IMR-90 (cell line): ENCODE measurements at regions not wholly inside any gene's neighbourhood (a gene's known extent, or its start where the extent isn't known, plus 50 kb on each side); places are given as distances from the start of the nearest gene placed in this dataset.

Experiments used
- ATAC-seq: fragments of 200-7000 bp; cut with Tn5 transposase; 2 replicates; pipeline ENCODE4 v1.9.1; 2020; ENCODE audit warnings: low read depth, mild to moderate bottlenecking, moderate library complexity
- BruUV-seq: library from RNA; stranded (reverse); fragments of 400-500 nt; replicated peaks from 2 replicates; lab custom pipeline; 2021; lab: Mats Ljungman, UMichigan
- CTCF ChIA-PET: fragments of 300-600 bp; formaldehyde crosslinking; extraction: SDS; loops from one replicate; lab custom pipeline; 2021; ENCODE audit warnings: antibody characterized with exemption; lab: Yijun Ruan, JAX
- POLR2A ChIA-PET: fragments of 300-600 bp; sonication (Branson Sonifier 250); formaldehyde crosslinking; loops from one replicate; lab custom pipeline; 2022; ENCODE audit warnings: antibody characterized with exemption; ENCODE audit not compliant: unreplicated experiment; lab: Charles Lee
- DNase-seq: peaks from one replicate; pipeline ENCODE4 v3.0.0; 2013
- H2AFZ ChIP-seq: replicated peaks from 2 replicates; pipeline ENCODE3; 2013; ENCODE audit warnings: low read length, mild to moderate bottlenecking; ENCODE audit not compliant: poor library complexity
- H2AK5ac ChIP-seq: 2 replicates; pipeline ENCODE4 v1.6.1; 2013; ENCODE audit warnings: low read depth, low read length, inconsistent platforms
- H2AK9ac ChIP-seq: replicated peaks from 2 replicates; pipeline ENCODE3; 2013; ENCODE audit warnings: mild to moderate bottlenecking, low read depth, low read length, moderate library complexity; ENCODE audit not compliant: poor library complexity
- H2BK120ac ChIP-seq: 2 replicates; pipeline ENCODE4 v1.6.1; 2013; ENCODE audit warnings: low read depth, low read length, inconsistent platforms
- H2BK15ac ChIP-seq: 3 replicates; pipeline ENCODE4 v1.6.1; 2013; ENCODE audit warnings: low read depth, low read length, inconsistent platforms
- H2BK20ac ChIP-seq: 2 replicates; pipeline ENCODE4 v1.6.1; 2013; ENCODE audit warnings: low read depth, mild to moderate bottlenecking, inconsistent platforms, low read length, moderate library complexity
- H2BK5ac ChIP-seq: 2 replicates; pipeline ENCODE4 v1.6.1; 2013; ENCODE audit warnings: mild to moderate bottlenecking, low read depth, low read length, inconsistent platforms; ENCODE audit not compliant: poor library complexity, severe bottlenecking
- H3K14ac ChIP-seq: replicated peaks from 2 replicates; pipeline ENCODE4 v1.6.1; 2013; ENCODE audit warnings: low read depth, low read length, inconsistent platforms
- H3K18ac ChIP-seq: 2 replicates; pipeline ENCODE4 v1.6.1; 2013; ENCODE audit warnings: low read depth, low read length, control low read depth
- H3K23ac ChIP-seq: 2 replicates; pipeline ENCODE4 v1.6.1; 2013; ENCODE audit warnings: low read depth, low read length, inconsistent platforms
- H3K27ac ChIP-seq: 2 replicates; pipeline ENCODE4 v1.5.1; 2013; ENCODE audit warnings: mild to moderate bottlenecking, control low read depth, low read length; ENCODE audit not compliant: insufficient read depth
- H3K27me3 ChIP-seq: 2 replicates; pipeline ENCODE4 v1.6.1; 2013; ENCODE audit warnings: low read length; ENCODE audit not compliant: control insufficient read depth, insufficient read depth
- H3K36me3 ChIP-seq: 2 replicates; pipeline ENCODE4 v1.6.1; 2013; ENCODE audit warnings: low read length, mixed read lengths; ENCODE audit not compliant: control insufficient read depth, insufficient read depth
- H3K4ac ChIP-seq: 2 replicates; pipeline ENCODE4 v1.6.1; 2013; ENCODE audit warnings: low read depth, low read length, inconsistent platforms
- H3K4me1 ChIP-seq: 2 replicates; pipeline ENCODE4 v1.6.1; 2013; ENCODE audit warnings: low read length, mixed read lengths; ENCODE audit not compliant: control insufficient read depth, insufficient read depth
- H3K4me2 ChIP-seq: 2 replicates; pipeline ENCODE4 v1.6.1; 2013; ENCODE audit warnings: low read depth, mild to moderate bottlenecking, control low read depth, low read length, moderate library complexity
- H3K4me3 ChIP-seq: 2 replicates; pipeline ENCODE4 v1.5.1; 2013; ENCODE audit warnings: low read depth, mild to moderate bottlenecking, control low read depth, low read length, moderate library complexity; ENCODE audit not compliant: insufficient read depth
- H3K56ac ChIP-seq: 2 replicates; pipeline ENCODE4 v1.6.1; 2013; ENCODE audit warnings: low read length, inconsistent platforms; ENCODE audit not compliant: insufficient read depth; ENCODE audit errors: extremely low read depth
- H3K79me1 ChIP-seq, 2 experiments: 2 replicates each; pipeline ENCODE4 v1.6.1; 2013; ENCODE audit warnings: low read length in 2 of 2, inconsistent platforms in 1 of 2, low read depth in 1 of 2
- H3K9ac ChIP-seq: 2 replicates; pipeline ENCODE4 v1.6.1; 2013; ENCODE audit warnings: low read depth, low read length, control low read depth
- H3K9me1 ChIP-seq: 2 replicates; pipeline ENCODE4 v1.6.1; 2013; ENCODE audit warnings: low read length, inconsistent platforms; ENCODE audit not compliant: insufficient read depth
- H3K9me3 ChIP-seq: 2 replicates; pipeline ENCODE4 v1.6.1; 2013; ENCODE audit warnings: low read length; ENCODE audit not compliant: control insufficient read depth, insufficient read depth
- H4K20me1 ChIP-seq: 2 replicates; pipeline ENCODE4 v1.6.1; 2013; ENCODE audit warnings: low read length, inconsistent platforms; ENCODE audit not compliant: insufficient read depth
- H4K5ac ChIP-seq: 2 replicates; pipeline ENCODE4 v1.6.1; 2013; ENCODE audit warnings: mild to moderate bottlenecking, low read depth, low read length, control low read depth
- H4K8ac ChIP-seq, 2 experiments: 2 replicates each; pipeline ENCODE4 v1.6.1; 2013; ENCODE audit warnings: low read depth in 2 of 2, low read length in 2 of 2, control low read depth in 1 of 2, inconsistent platforms in 1 of 2
- H4K91ac ChIP-seq: 2 replicates; pipeline ENCODE4 v1.6.1; 2013; ENCODE audit warnings: low read depth, low read length, inconsistent platforms; ENCODE audit not compliant: insufficient read depth
- CEBPB ChIP-seq: IDR thresholded peaks from 2 replicates; pipeline ENCODE4 v1.6.1; 2012; ENCODE audit warnings: low read depth, low read length, improper control_type of control experiment
- MXI1 ChIP-seq: IDR thresholded peaks from 2 replicates; pipeline ENCODE4 v1.6.1; 2012; ENCODE audit warnings: low read depth, mild to moderate bottlenecking, low read length, moderate library complexity, borderline replicate concordance
- WGBS, 2 experiments: methylation state at CpG; one replicate each; pipeline versions ENCODE4 v1.1.5 to v1.1.7; 2013; ENCODE audit warnings: missing lambda C conversion rate in 2 of 2; ENCODE audit not compliant: insufficient read length in 1 of 2; ENCODE audit errors: extremely low coverage in 2 of 2; 5-methylcytosine and 5-hydroxymethylcytosine counted together
- dilution Hi-C: fragments of 300-500 bp; cut with HindIII; formaldehyde crosslinking; loops from one replicate; pipeline ENCODE4 v1.14.3; 2018; ENCODE audit warnings: low sequenced_read_pairs; ENCODE audit not compliant: unreplicated experiment
- in situ Hi-C: fragments of 300-500 bp; cut with MboI; formaldehyde crosslinking; loops from 3 replicates; pipeline ENCODE4 v1.14.3; 2019; ENCODE audit warnings: low sequenced_read_pairs, inconsistent platforms, mixed read lengths
- intact Hi-C: fragments of 100-400 bp; cut with micrococcal nuclease; formaldehyde crosslinking; loops from 2 replicates; pipeline ENCODE4 v1.10.0; 2022

DNA sequence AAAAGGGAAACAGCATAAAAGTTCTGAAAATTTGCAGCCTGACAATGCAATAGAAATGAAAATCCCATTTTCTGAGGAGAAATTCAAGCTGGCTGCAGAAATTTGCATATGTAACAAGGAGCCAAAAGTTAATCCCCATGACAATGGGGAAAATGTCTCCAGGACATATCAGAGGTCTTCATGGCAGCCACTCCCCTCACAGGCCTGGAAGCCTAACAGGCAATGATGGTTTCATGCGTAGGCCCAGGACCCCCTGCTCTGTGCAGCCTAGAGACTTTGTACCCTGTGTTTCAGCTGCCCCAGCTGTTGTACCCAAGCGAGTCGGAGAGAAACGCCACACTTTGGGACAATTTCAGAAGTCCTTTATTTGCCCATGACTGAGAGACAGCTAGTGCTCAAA is 701.3 kb upstream of the KLHL1 start:
- intact Hi-C loops (no loop called here), in situ Hi-C loops (no loop called here)
- no peak for ATAC-seq

More for the DNA sequence above, 701.3 kb upstream of the KLHL1 start:
- no peak overlapping the region for H2BK20ac ChIP-seq
- POLR2A ChIA-PET: no interaction called here
- no peak overlapping the region for H3K4ac ChIP-seq
- H3K79me1 ChIP-seq: no peaks in the 10 kb centered on the region
- H3K18ac ChIP-seq: no peak overlapping the region
- no peaks in the 10 kb centered on the region for H3K9me1 ChIP-seq
- H3K4me2 ChIP-seq: no peak overlapping the region
- no peak overlapping the region for H4K91ac ChIP-seq
- no peak overlapping the region for H3K9ac ChIP-seq
- no TSS peak for BruUV-seq
- no peak overlapping the region for H4K5ac ChIP-seq
- no CpG with 5 or more reads among the region's 4 CpGs for WGBS, 2 experiments
- no peak overlapping the region for H3K56ac ChIP-seq
- no peaks in the 10 kb centered on the region for H4K20me1 ChIP-seq
- no peak overlapping the region for H2AK5ac ChIP-seq
- dilution Hi-C loops: no loop called here
- no peak overlapping the region for H2BK120ac ChIP-seq
- H3K36me3 ChIP-seq: no peaks in the 10 kb centered on the region
- no peak overlapping the region for H2AK9ac ChIP-seq
- H3K27ac ChIP-seq: no peak overlapping the region
- H3K4me3 ChIP-seq: no peak overlapping the region
- H3K9me3 ChIP-seq: peaks cover 4% of the 10 kb centered on the region; the same call in 1 of the 2 replicates
- H3K23ac ChIP-seq: no peak overlapping the region
- no peak overlapping the region for H4K8ac ChIP-seq
- TF ChIP-seq MXI1: no peak
- no peak for TF ChIP-seq CEBPB
- no peak overlapping the region for H3K14ac ChIP-seq
- CTCF ChIA-PET: no interaction called here
- H3K27me3 ChIP-seq: no peaks in the 10 kb centered on the region
- DNase-seq: no peak
- H3K4me1 ChIP-seq: no peaks in the 10 kb centered on the region
- H2BK5ac ChIP-seq: no peak overlapping the region
- no peak overlapping the region for H2BK15ac ChIP-seq
- no peak overlapping the region for H2AFZ ChIP-seq
